Liver (tissue), 8 donors: ENCODE measurements at regions not wholly inside any gene's neighbourhood (a gene's known extent, or its start where the extent isn't known, plus 50 kb on each side); places are given as distances from the start of the nearest gene placed in this dataset.

Source experiments
- DNase-seq: peaks from one replicate; pipeline ENCODE4 v3.0.0-alpha.2; 2017; ENCODE audit warnings: low spot score
- H3K27ac ChIP-seq, 2 donors: one replicate each; pipeline ENCODE4 v1.7.0; 2013; ENCODE audit warnings: inconsistent platforms in 2 of 2, low read length in 2 of 2, control low read depth in 1 of 2, low read depth in 1 of 2, mild to moderate bottlenecking in 1 of 2
- H3K27me3 ChIP-seq, 4 donors: one replicate each; pipeline versions ENCODE4 v1.6.1 to v1.7.0; 2013; ENCODE audit warnings: low read length in 3 of 4, inconsistent platforms in 1 of 4, mild to moderate bottlenecking in 1 of 4, moderate library complexity in 1 of 4; ENCODE audit not compliant: control insufficient read depth in 4 of 4, insufficient read depth in 4 of 4
- H3K36me3 ChIP-seq, 4 donors: one replicate each; pipeline versions ENCODE4 v1.6.1 to v1.7.0; 2013; ENCODE audit warnings: low read length in 3 of 4, mild to moderate bottlenecking in 3 of 4, low read depth in 1 of 4, moderate library complexity in 1 of 4; ENCODE audit not compliant: control insufficient read depth in 4 of 4, insufficient read depth in 3 of 4
- H3K4me1 ChIP-seq, 4 donors: one replicate each; pipeline versions ENCODE4 v1.6.1 to v1.7.0; 2013; ENCODE audit warnings: low read length in 3 of 4, mild to moderate bottlenecking in 3 of 4, moderate library complexity in 1 of 4; ENCODE audit not compliant: control insufficient read depth in 4 of 4, insufficient read depth in 4 of 4
- H3K4me3 ChIP-seq, 3 donors: one replicate each; pipeline versions ENCODE4 v1.6.1 to v1.7.0; 2013; ENCODE audit warnings: low read length in 3 of 3, control low read depth in 1 of 3, low read depth in 1 of 3, mild to moderate bottlenecking in 1 of 3
- H3K9ac ChIP-seq, 2 donors: one replicate each; pipeline ENCODE4 v1.7.0; 2013; ENCODE audit warnings: low read length in 2 of 2, mild to moderate bottlenecking in 2 of 2, moderate library complexity in 2 of 2, control low read depth in 1 of 2, low read depth in 1 of 2
- H3K9me3 ChIP-seq, 4 donors: one replicate each; pipeline versions ENCODE4 v1.6.1 to v1.7.0; 2013; ENCODE audit warnings: low read length in 3 of 4; ENCODE audit not compliant: control insufficient read depth in 4 of 4
- ATF3 ChIP-seq: IDR thresholded peaks from 2 replicates; pipeline ENCODE4 v1.6.1; 2016; ENCODE audit warnings: antibody characterized with exemption
- EGR1 ChIP-seq, 2 donors: IDR thresholded peaks; 2 replicates each; pipeline ENCODE4 v1.6.1; 2016 to 2018; ENCODE audit warnings: antibody characterized with exemption in 2 of 2, low read depth in 2 of 2
- FOXA1 ChIP-seq: IDR thresholded peaks from 2 replicates; pipeline ENCODE4 v1.6.1; 2016; ENCODE audit warnings: antibody characterized with exemption
- FOXA2 ChIP-seq: IDR thresholded peaks from 2 replicates; pipeline ENCODE4 v1.6.1; 2016; ENCODE audit warnings: antibody characterized with exemption
- GABPA ChIP-seq, 2 donors: IDR thresholded peaks in 1 of 2; conservative IDR thresholded peaks in 1 of 2; 2 replicates each; pipeline ENCODE4 v1.6.1; 2016; ENCODE audit warnings: antibody characterized with exemption in 2 of 2, mild to moderate bottlenecking in 1 of 2, moderate library complexity in 1 of 2
- HNF4A ChIP-seq, 2 donors: conservative IDR thresholded peaks; 2 replicates each; pipeline ENCODE4 v1.6.1; 2016; ENCODE audit warnings: antibody characterized with exemption in 2 of 2, mild to moderate bottlenecking in 2 of 2
- HNF4G ChIP-seq: IDR thresholded peaks from 2 replicates; pipeline ENCODE4 v1.6.1; 2016; ENCODE audit warnings: antibody characterized with exemption
- JUND ChIP-seq, 2 donors: IDR thresholded peaks; 2 replicates each; pipeline ENCODE4 v1.6.1; 2016; ENCODE audit warnings: antibody characterized with exemption in 2 of 2
- NR2F2 ChIP-seq: IDR thresholded peaks from 2 replicates; pipeline ENCODE4 v1.6.1; 2016; ENCODE audit warnings: antibody characterized with exemption
- RAD21 ChIP-seq, 2 donors: IDR thresholded peaks; 2 replicates each; pipeline ENCODE4 v1.6.1; 2016; ENCODE audit warnings: antibody characterized with exemption in 2 of 2, mild to moderate bottlenecking in 2 of 2
- REST ChIP-seq: IDR thresholded peaks from 2 replicates; pipeline ENCODE4 v1.6.1; 2016; ENCODE audit warnings: antibody characterized with exemption, mild to moderate bottlenecking
- RXRA ChIP-seq, 2 donors: IDR thresholded peaks; 2 replicates each; pipeline ENCODE4 v1.6.1; 2017 to 2018; ENCODE audit warnings: antibody characterized with exemption in 2 of 2, mild to moderate bottlenecking in 1 of 2
- SP1 ChIP-seq: IDR thresholded peaks from 2 replicates; pipeline ENCODE4 v1.6.1; 2018; ENCODE audit warnings: antibody characterized with exemption, mild to moderate bottlenecking
- TAF1 ChIP-seq: conservative IDR thresholded peaks from 2 replicates; pipeline ENCODE4 v1.6.1; 2016; ENCODE audit warnings: antibody characterized with exemption, mild to moderate bottlenecking
- YY1 ChIP-seq: IDR thresholded peaks from 2 replicates; pipeline ENCODE4 v1.6.1; 2016; ENCODE audit warnings: antibody characterized with exemption, mild to moderate bottlenecking
- ZBTB33 ChIP-seq: IDR thresholded peaks from 2 replicates; pipeline ENCODE4 v1.6.1; 2016; ENCODE audit warnings: antibody characterized with exemption
- WGBS: extraction: QIAGEN DNeasy Blood & Tissue Kit; methylation state at CpG from one replicate; pipeline ENCODE4 v1.1.7; 2013; 5-methylcytosine and 5-hydroxymethylcytosine counted together
- TF ChIP-seq, protein P1 (sequence below): fragments of 150-350 bp; IDR thresholded peaks from 2 replicates; pipeline ENCODE4 v1.5.1; 2017; ENCODE audit warnings: improper control_type of control experiment, low read depth, low read length; ENCODE audit not compliant: missing input control
- TF ChIP-seq, protein P2 (sequence below): IDR thresholded peaks from 2 replicates; pipeline ENCODE4 v1.6.1; 2016; ENCODE audit warnings: antibody characterized with exemption
- donor health status: healthy.
- donor health status: healthy.
- donor health status: healthy.
- donor health status: healthy.
- donor health status: healthy.

DNA sequence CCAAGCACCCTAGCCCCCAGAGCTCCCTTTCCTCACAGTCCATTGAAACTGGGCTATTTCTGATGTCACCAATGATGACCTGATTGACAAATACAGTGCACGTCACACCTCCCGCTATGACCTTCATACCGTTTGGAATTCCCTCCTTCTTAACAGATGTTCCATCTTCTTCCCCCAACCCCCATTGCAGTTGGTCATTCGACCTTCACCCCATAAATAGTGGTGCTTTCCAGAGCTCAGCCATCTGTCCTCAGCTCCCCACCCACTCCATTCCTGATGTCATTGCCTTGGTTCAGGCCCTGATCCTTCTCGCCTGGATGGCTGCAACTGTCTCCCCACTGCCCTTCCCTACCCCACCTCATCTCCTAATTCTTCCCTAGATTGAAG is 198.5 kb downstream of the SOD2 start:
- no peak overlapping the region for H3K27ac ChIP-seq
- 77% methylated on average over 5 of the region's 5 CpGs for WGBS
- H3K36me3 ChIP-seq: no peaks in the 10 kb centered on the region
- H3K9me3 ChIP-seq: no peaks in the 10 kb centered on the region
- no peak overlapping the region for H3K9ac ChIP-seq
- H3K4me3 ChIP-seq: no peak overlapping the region
- no peak for TF ChIP-seq FOXA2
- TF ChIP-seq TAF1: no peak
- TF ChIP-seq, protein P1, sequence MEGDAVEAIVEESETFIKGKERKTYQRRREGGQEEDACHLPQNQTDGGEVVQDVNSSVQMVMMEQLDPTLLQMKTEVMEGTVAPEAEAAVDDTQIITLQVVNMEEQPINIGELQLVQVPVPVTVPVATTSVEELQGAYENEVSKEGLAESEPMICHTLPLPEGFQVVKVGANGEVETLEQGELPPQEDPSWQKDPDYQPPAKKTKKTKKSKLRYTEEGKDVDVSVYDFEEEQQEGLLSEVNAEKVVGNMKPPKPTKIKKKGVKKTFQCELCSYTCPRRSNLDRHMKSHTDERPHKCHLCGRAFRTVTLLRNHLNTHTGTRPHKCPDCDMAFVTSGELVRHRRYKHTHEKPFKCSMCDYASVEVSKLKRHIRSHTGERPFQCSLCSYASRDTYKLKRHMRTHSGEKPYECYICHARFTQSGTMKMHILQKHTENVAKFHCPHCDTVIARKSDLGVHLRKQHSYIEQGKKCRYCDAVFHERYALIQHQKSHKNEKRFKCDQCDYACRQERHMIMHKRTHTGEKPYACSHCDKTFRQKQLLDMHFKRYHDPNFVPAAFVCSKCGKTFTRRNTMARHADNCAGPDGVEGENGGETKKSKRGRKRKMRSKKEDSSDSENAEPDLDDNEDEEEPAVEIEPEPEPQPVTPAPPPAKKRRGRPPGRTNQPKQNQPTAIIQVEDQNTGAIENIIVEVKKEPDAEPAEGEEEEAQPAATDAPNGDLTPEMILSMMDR: no peak
- TF ChIP-seq EGR1 (IDR thresholded peaks at IDR 0.05; ENCODE audit: low read depth in 2 of 2): no peak
- no peak for TF ChIP-seq RAD21 (IDR thresholded peaks at IDR 0.05)
- TF ChIP-seq, protein P2, sequence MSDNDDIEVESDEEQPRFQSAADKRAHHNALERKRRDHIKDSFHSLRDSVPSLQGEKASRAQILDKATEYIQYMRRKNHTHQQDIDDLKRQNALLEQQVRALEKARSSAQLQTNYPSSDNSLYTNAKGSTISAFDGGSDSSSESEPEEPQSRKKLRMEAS: no peak
- no peak for TF ChIP-seq HNF4A (conservative IDR thresholded peaks at IDR 0.05)
- no peak for TF ChIP-seq NR2F2
- TF ChIP-seq YY1: no peak
- TF ChIP-seq JUND (IDR thresholded peaks at IDR 0.05): no peak
- TF ChIP-seq ATF3: no peak
- no peak for TF ChIP-seq FOXA1
- TF ChIP-seq HNF4G: no peak
- TF ChIP-seq SP1: no peak
- TF ChIP-seq RXRA (IDR thresholded peaks at IDR 0.05): no peak
- TF ChIP-seq REST: no peak
- no peak for TF ChIP-seq ZBTB33
- no peak for TF ChIP-seq GABPA (IDR thresholded peaks at IDR 0.05 in 1 of 2, conservative IDR thresholded peaks at IDR 0.05 in 1 of 2)
- no peak for DNase-seq
- H3K27me3 ChIP-seq: no peaks in the 10 kb centered on the region
- no peaks in the 10 kb centered on the region for H3K4me1 ChIP-seq
